Activated B cell treated with CpG ODN at 0.5 μM for 24 hours (primary cell): ENCODE measurements at regions not wholly inside any gene's neighbourhood (a gene's known extent, or its start where the extent isn't known, plus 50 kb on each side); places are given as distances from the start of the nearest gene placed in this dataset.

Source experiments
- ATAC-seq: fragments of 200-7000 bp; cut with Tn5 transposase; one replicate; pipeline ENCODE4 v1.10.0; 2021; ENCODE audit warnings: low read depth, mild to moderate bottlenecking, moderate library complexity
- CTCF ChIA-PET: fragments of 350-600 bp; sonication (Branson Sonifier 250); formaldehyde crosslinking; loops from one replicate; lab custom pipeline; 2021; ENCODE audit warnings: antibody characterized with exemption; lab: Charles Lee
- POLR2A ChIA-PET: fragments of 350-600 bp; sonication (Branson Sonifier 250); formaldehyde crosslinking; loops from one replicate; lab custom pipeline; 2021; ENCODE audit warnings: antibody characterized with exemption; lab: Charles Lee
- DNase-seq: peaks from one replicate; pipeline ENCODE4 v3.0.0; 2022
- H3K27ac Mint-ChIP-seq: one replicate; pipeline ENCODE4 v1.8.0; 2020; ENCODE audit warnings: mixed read lengths
- H3K27me3 Mint-ChIP-seq: one replicate; pipeline ENCODE4 v1.8.0; 2021; ENCODE audit warnings: mixed read lengths
- H3K36me3 Mint-ChIP-seq: one replicate; pipeline ENCODE4 v1.8.0; 2021; ENCODE audit warnings: low read depth, mixed read lengths
- H3K4me1 Mint-ChIP-seq: one replicate; pipeline ENCODE4 v1.8.0; 2021; ENCODE audit warnings: mixed read lengths
- H3K4me3 Mint-ChIP-seq: one replicate; pipeline ENCODE4 v1.8.0; 2020; ENCODE audit warnings: mild to moderate bottlenecking, mixed read lengths
- H3K9me3 Mint-ChIP-seq: one replicate; pipeline ENCODE4 v1.8.0; 2020; ENCODE audit warnings: mixed read lengths
- CTCF ChIP-seq: fragments of 200-600 bp; IDR thresholded peaks from one replicate; pipeline ENCODE4 v1.8.0; 2022; ENCODE audit warnings: antibody characterized with exemption, mild to moderate bottlenecking
- intact Hi-C: fragments of 100-400 bp; cut with micrococcal nuclease; formaldehyde crosslinking; loops from one replicate; pipeline ENCODE4 v1.15.1; 2024

GRCh38 chr14:66076176-66076575, 410.0 kb upstream of the CCDC196 start:
- ChIA-PET POLR2A (no interaction called here), CTCF (no interaction called here)
- peaks cover 6% of the 10 kb centered on the region for H3K27me3 Mint-ChIP-seq
- no peaks in the 10 kb centered on the region for H3K36me3 Mint-ChIP-seq
- no peaks in the 10 kb centered on the region for H3K9me3 Mint-ChIP-seq
- no peak overlapping the region for H3K4me3 Mint-ChIP-seq
- H3K27ac Mint-ChIP-seq = no peak overlapping the region
- TF ChIP-seq CTCF = no peak
- intact Hi-C loops = no loop called here
- H3K4me1 Mint-ChIP-seq = no peaks in the 10 kb centered on the region
- ATAC-seq (no peak), DNase-seq (no peak)

GRCh38 chr14:66078006-66078405, 408.2 kb upstream of the CCDC196 start:
- Mint-ChIP-seq H3K27me3 (peaks cover 8% of the 10 kb centered on the region), H3K27ac (no peak overlapping the region), H3K9me3 (no peaks in the 10 kb centered on the region), H3K36me3 (no peaks in the 10 kb centered on the region), H3K4me3 (no peak overlapping the region), H3K4me1 (no peaks in the 10 kb centered on the region)
- ChIA-PET CTCF (no interaction called here), POLR2A (no interaction called here)
- no peak for TF ChIP-seq CTCF
- intact Hi-C loops = no loop called here
- ATAC-seq = no peak
- DNase-seq = no peak

- no peak for TF ChIP-seq CTCF
- POLR2A ChIA-PET = no interaction called here
- CTCF ChIA-PET = interaction anchor here (0.7 kb wide), 1 partner anchor 11 kb away, joined by 3 read pairs; no protein-coding TSS in a partner anchor
- no peak overlapping the region for H3K4me3 Mint-ChIP-seq
- no peak overlapping the region for H3K27ac Mint-ChIP-seq
- H3K27me3 Mint-ChIP-seq = peaks cover 12% of the 10 kb centered on the region
- no peaks in the 10 kb centered on the region for H3K36me3 Mint-ChIP-seq
- intact Hi-C loops = no loop called here
- H3K9me3 Mint-ChIP-seq = no peaks in the 10 kb centered on the region
- DNase-seq (no peak), ATAC-seq (no peak)
- no peaks in the 10 kb centered on the region for H3K4me1 Mint-ChIP-seq
Observed at GRCh38 chr14:66081594-66082376, 404.4 kb upstream of the CCDC196 start.

GRCh38 chr14:66085224-66085623, 400.9 kb upstream of the CCDC196 start:
- H3K4me1 Mint-ChIP-seq = no peaks in the 10 kb centered on the region
- H3K4me3 Mint-ChIP-seq = no peak overlapping the region
- H3K27me3 Mint-ChIP-seq = peaks cover 13% of the 10 kb centered on the region
- H3K9me3 Mint-ChIP-seq = no peaks in the 10 kb centered on the region
- CTCF ChIA-PET = no interaction called here
- DNase-seq (no peak), ATAC-seq (no peak)
- intact Hi-C loops = no loop called here
- no peaks in the 10 kb centered on the region for H3K36me3 Mint-ChIP-seq
- H3K27ac Mint-ChIP-seq = no peak overlapping the region
- POLR2A ChIA-PET = no interaction called here
- TF ChIP-seq CTCF = no peak

GRCh38 chr14:66085665-66086064, 400.5 kb upstream of the CCDC196 start:
- Mint-ChIP-seq H3K36me3 (no peaks in the 10 kb centered on the region), H3K27ac (no peak overlapping the region), H3K27me3 (peaks cover 10% of the 10 kb centered on the region), H3K4me3 (no peak overlapping the region), H3K4me1 (no peaks in the 10 kb centered on the region), H3K9me3 (no peaks in the 10 kb centered on the region)
- ChIA-PET CTCF (no interaction called here), POLR2A (no interaction called here)
- no peak for DNase-seq
- intact Hi-C loops = no loop called here
- TF ChIP-seq CTCF = no peak
- no peak for ATAC-seq
